ENCODE measurements at regions not wholly inside any gene's neighbourhood (a gene's known extent, or its start where the extent isn't known, plus 50 kb on each side); places are given as distances from the start of the nearest gene placed in this dataset.

GRCh38 chr6:9056556-9056955, 621.2 kb upstream of the SLC35B3 start:
- no peak for DNase-seq
- no peak for ATAC-seq
- Histone ChIP-seq H3K4me3 (no peak overlapping the region), H3K4me1 (no peaks in the 10 kb centered on the region), H3K27ac (no peak overlapping the region), H3K27me3 (no peaks in the 10 kb centered on the region), H3K36me3 (no peaks in the 10 kb centered on the region), H3K9me3 (peaks cover 0 to 12% (median 0%) of the 10 kb centered on the region in 11 donors)
- WGBS, 2 donors, result 64 to 74% methylated on average over 2 of the region's 2 CpGs
- intact Hi-C loops (cut with DNase I), result no loop called here
- no peak for TF ChIP-seq CTCF (IDR thresholded peaks at IDR 0.05)

- TF ChIP-seq CTCF (IDR thresholded peaks at IDR 0.05), result no peak
- Histone ChIP-seq H3K4me3 (no peak overlapping the region), H3K27ac (no peak overlapping the region), H3K9me3 (peaks cover 0 to 8% (median 0%) of the 10 kb centered on the region in 11 donors), H3K27me3 (no peaks in the 10 kb centered on the region), H3K36me3 (no peaks in the 10 kb centered on the region), H3K4me1 (no peaks in the 10 kb centered on the region)
- WGBS, 2 donors, result 81 to 84% methylated on average over 3 of the region's 3 CpGs
- ATAC-seq, result no peak
- no peak for DNase-seq
- intact Hi-C loops (cut with DNase I), result no loop called here
These were observed 609.1 kb upstream of the SLC35B3 start for GRCh38 chr6:9044426-9044825.

- Histone ChIP-seq H3K27ac (no peak overlapping the region), H3K9me3 (peaks cover 0 to 10% (median 0%) of the 10 kb centered on the region in 11 donors), H3K27me3 (no peaks in the 10 kb centered on the region), H3K4me1 (no peaks in the 10 kb centered on the region), H3K4me3 (no peak overlapping the region), H3K36me3 (no peaks in the 10 kb centered on the region)
- ATAC-seq, result no peak
- TF ChIP-seq CTCF (IDR thresholded peaks at IDR 0.05), result no peak
- DNase-seq, result no peak
- intact Hi-C loops (cut with DNase I), result no loop called here
- 95% methylated on average over 33 to 36 of the region's 36 CpGs for WGBS, 2 donors
These were observed 605.4 kb upstream of the SLC35B3 start for GRCh38 chr6:9040718-9041117.

- no peak for TF ChIP-seq CTCF (IDR thresholded peaks at IDR 0.05)
- intact Hi-C loops (cut with DNase I), result no loop called here
- H3K27me3 ChIP-seq, result no peaks in the 10 kb centered on the region
- no peak for DNase-seq
- no peaks in the 10 kb centered on the region for H3K36me3 ChIP-seq
- peaks cover 0 to 10% (median 0%) of the 10 kb centered on the region in 11 donors for H3K9me3 ChIP-seq
- H3K4me1 ChIP-seq, result no peaks in the 10 kb centered on the region
- ATAC-seq, result no peak
- no peak overlapping the region for H3K4me3 ChIP-seq
- 90 to 95% methylated on average over 6 of the region's 6 CpGs for WGBS, 2 donors
- H3K27ac ChIP-seq, result no peak overlapping the region
These were observed 603.9 kb upstream of the SLC35B3 start for GRCh38 chr6:9039258-9039657.
